Upper lobe of right lung (tissue), 1 donor: ENCODE measurements at regions not wholly inside any gene's neighbourhood (a gene's known extent, or its start where the extent isn't known, plus 50 kb on each side); places are given as distances from the start of the nearest gene placed in this dataset.

Experiments used
- ATAC-seq: fragments of 200-7000 bp; cut with Tn5 transposase; one replicate; pipeline ENCODE4 v1.9.1; 2020; ENCODE audit warnings: mild to moderate bottlenecking, moderate library complexity
- DNase-seq: peaks from one replicate; pipeline ENCODE4 v3.0.0-alpha.2; 2020
- H3K27ac ChIP-seq: fragments of 200-600 bp; one replicate; pipeline ENCODE4 v1.8.0; 2022
- H3K27me3 ChIP-seq: fragments of 200-600 bp; one replicate; pipeline ENCODE4 v1.8.0; 2022; ENCODE audit warnings: mild to moderate bottlenecking
- H3K36me3 ChIP-seq: fragments of 200-600 bp; one replicate; pipeline ENCODE4 v1.8.0; 2022
- H3K4me1 ChIP-seq: fragments of 200-600 bp; one replicate; pipeline ENCODE4 v1.8.0; 2022
- H3K4me3 ChIP-seq: fragments of 200-600 bp; one replicate; pipeline ENCODE4 v1.8.0; 2022; ENCODE audit warnings: mild to moderate bottlenecking
- H3K9me3 ChIP-seq: fragments of 200-600 bp; one replicate; pipeline ENCODE4 v1.8.0; 2022
- intact Hi-C: fragments of 100-400 bp; cut with DNase I; formaldehyde crosslinking; loops from one replicate; pipeline ENCODE4 v1.11.0; 2022
- TF ChIP-seq, protein P1 (sequence below): fragments of 200-600 bp; IDR thresholded peaks from one replicate; pipeline ENCODE4 v1.8.0; 2022; ENCODE audit warnings: antibody characterized with exemption
- donor health status: DM: no; HTN: yes; CAD: no; lungs with severe emphysema.

- ATAC-seq (no peak), DNase-seq (no peak)
- no peaks in the 10 kb centered on the region for H3K4me1 ChIP-seq
- H3K27ac ChIP-seq = no peak overlapping the region
- no peaks in the 10 kb centered on the region for H3K9me3 ChIP-seq
- TF ChIP-seq, protein P1, sequence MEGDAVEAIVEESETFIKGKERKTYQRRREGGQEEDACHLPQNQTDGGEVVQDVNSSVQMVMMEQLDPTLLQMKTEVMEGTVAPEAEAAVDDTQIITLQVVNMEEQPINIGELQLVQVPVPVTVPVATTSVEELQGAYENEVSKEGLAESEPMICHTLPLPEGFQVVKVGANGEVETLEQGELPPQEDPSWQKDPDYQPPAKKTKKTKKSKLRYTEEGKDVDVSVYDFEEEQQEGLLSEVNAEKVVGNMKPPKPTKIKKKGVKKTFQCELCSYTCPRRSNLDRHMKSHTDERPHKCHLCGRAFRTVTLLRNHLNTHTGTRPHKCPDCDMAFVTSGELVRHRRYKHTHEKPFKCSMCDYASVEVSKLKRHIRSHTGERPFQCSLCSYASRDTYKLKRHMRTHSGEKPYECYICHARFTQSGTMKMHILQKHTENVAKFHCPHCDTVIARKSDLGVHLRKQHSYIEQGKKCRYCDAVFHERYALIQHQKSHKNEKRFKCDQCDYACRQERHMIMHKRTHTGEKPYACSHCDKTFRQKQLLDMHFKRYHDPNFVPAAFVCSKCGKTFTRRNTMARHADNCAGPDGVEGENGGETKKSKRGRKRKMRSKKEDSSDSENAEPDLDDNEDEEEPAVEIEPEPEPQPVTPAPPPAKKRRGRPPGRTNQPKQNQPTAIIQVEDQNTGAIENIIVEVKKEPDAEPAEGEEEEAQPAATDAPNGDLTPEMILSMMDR = no peak
- H3K36me3 ChIP-seq = no peaks in the 10 kb centered on the region
- H3K4me3 ChIP-seq = no peak overlapping the region
- intact Hi-C loops = no loop called here
- no peaks in the 10 kb centered on the region for H3K27me3 ChIP-seq
Observed at GRCh38 chr2:185147361-185147760, 549.0 kb downstream of the ZNF804A start.

DNA sequence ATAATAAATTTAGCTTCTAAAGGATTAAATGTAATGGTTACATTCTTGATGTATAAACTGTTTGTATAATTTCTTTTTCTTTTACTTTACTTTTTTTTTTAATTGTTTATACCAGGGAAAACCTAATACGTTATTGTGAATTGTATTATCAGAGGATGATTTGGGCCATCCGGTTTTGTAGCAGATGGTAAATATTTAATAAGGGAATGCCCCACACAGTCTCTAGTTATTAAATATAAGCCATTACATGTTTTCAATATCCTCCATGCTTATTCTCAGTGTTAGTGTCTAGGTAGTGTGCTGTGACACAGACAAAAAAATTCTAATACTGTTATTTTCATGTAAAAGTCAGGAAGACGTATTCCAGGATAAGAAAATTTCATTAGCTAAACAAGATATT is 553.9 kb downstream of the ZNF804A start:
- H3K27ac ChIP-seq = no peak overlapping the region
- intact Hi-C loops = no loop called here
- no peaks in the 10 kb centered on the region for H3K9me3 ChIP-seq
- ATAC-seq = no peak
- H3K4me1 ChIP-seq = no peaks in the 10 kb centered on the region
- no peaks in the 10 kb centered on the region for H3K36me3 ChIP-seq
- TF ChIP-seq, protein P1 = no peak
- no peak for DNase-seq
- H3K27me3 ChIP-seq = no peaks in the 10 kb centered on the region
- no peak overlapping the region for H3K4me3 ChIP-seq

DNA sequence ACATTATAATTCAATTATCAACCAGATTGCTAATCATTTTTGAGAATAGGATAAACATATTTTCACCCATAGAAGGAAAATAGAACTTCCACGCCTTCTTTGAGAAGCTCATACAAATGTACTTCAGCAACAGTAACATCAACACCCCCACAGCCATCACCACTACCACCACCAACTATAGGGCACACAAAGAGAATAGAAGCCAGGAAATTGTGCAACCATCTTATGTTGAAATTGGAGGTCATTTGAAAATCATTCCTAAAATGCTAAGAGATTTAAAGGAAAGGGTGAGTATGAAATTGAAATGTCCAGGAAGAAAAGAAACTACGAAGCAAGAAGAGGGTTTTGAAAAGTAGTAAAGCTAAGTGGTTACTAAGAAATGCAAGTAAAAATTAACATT is 563.4 kb downstream of the ZNF804A start:
- no peaks in the 10 kb centered on the region for H3K4me1 ChIP-seq
- H3K36me3 ChIP-seq = no peaks in the 10 kb centered on the region
- DNase-seq = no peak
- H3K27me3 ChIP-seq = no peaks in the 10 kb centered on the region
- ATAC-seq = no peak
- TF ChIP-seq, protein P1 = no peak
- intact Hi-C loops = no loop called here
- H3K9me3 ChIP-seq = no peaks in the 10 kb centered on the region
- no peak overlapping the region for H3K4me3 ChIP-seq
- H3K27ac ChIP-seq = no peak overlapping the region

- H3K27ac ChIP-seq = no peak overlapping the region
- DNase-seq (no peak), ATAC-seq (no peak)
- H3K4me3 ChIP-seq = no peak overlapping the region
- H3K9me3 ChIP-seq = no peaks in the 10 kb centered on the region
- TF ChIP-seq, protein P1 = no peak
- no peaks in the 10 kb centered on the region for H3K4me1 ChIP-seq
- intact Hi-C loops = no loop called here
- no peaks in the 10 kb centered on the region for H3K27me3 ChIP-seq
- no peaks in the 10 kb centered on the region for H3K36me3 ChIP-seq
Observed at GRCh38 chr2:185174353-185174752, 564.3 kb upstream of the FSIP2 start.

DNA sequence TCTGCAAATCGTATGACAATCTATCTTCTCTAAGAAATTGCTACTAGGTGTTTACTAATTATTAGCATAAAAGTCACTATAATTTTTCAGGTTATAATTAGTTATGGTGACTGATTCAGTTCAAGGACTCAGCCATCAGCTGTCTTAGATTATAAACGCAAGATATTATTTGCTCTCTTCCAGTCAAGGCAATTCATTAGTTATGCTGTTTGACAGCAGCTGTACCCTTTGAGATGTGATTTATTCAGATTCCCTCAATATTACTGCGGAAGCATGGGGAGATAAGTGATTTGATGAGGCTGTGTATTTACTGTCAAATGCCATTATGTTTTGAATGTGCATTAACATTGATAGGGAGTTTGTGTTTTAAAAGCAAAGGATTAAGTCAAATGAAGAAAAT is 558.9 kb upstream of the FSIP2 start:
- intact Hi-C loops = no loop called here
- no peak overlapping the region for H3K27ac ChIP-seq
- DNase-seq = no peak

DNA sequence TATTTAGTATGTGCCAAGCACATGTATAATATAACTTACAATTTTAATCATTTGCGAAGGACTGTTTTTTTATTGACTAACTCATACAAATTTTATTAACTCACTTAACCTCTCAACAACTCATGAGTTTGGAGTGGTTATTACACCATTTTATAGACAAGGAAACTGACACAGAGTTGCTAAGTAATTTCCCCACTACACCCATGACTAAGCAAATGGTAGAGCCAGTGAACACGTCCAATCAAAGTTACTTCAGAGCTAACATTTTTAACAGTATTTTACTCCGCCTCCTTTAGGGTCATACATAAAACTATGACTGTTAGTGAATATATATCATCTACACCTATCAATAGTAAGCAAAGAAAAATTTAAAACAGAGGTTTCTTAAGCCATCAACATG is 556.7 kb upstream of the FSIP2 start:
- H3K4me1 ChIP-seq = no peaks in the 10 kb centered on the region
- DNase-seq (no peak), ATAC-seq (peak; percentile 43)
- TF ChIP-seq, protein P1 = no peak
- no peak overlapping the region for H3K4me3 ChIP-seq
- no peaks in the 10 kb centered on the region for H3K9me3 ChIP-seq
- no peaks in the 10 kb centered on the region for H3K36me3 ChIP-seq
- no peak overlapping the region for H3K27ac ChIP-seq
- H3K27me3 ChIP-seq = no peaks in the 10 kb centered on the region
- intact Hi-C loops = no loop called here

More for the DNA sequence above, 558.9 kb upstream of the FSIP2 start:
- ATAC-seq = no peak
- Histone ChIP-seq H3K36me3 (no peaks in the 10 kb centered on the region), H3K9me3 (no peaks in the 10 kb centered on the region), H3K27me3 (no peaks in the 10 kb centered on the region), H3K4me1 (no peaks in the 10 kb centered on the region), H3K4me3 (no peak overlapping the region)
- TF ChIP-seq, protein P1 = no peak
